HepG2 (cell line): ENCODE measurements at regions not wholly inside any gene's neighbourhood (a gene's known extent, or its start where the extent isn't known, plus 50 kb on each side); places are given as distances from the start of the nearest gene placed in this dataset.
A peak's percentile ranks its signal among the peaks of the same experiment; 100 is the strongest.

Experiments used
- ATF1 ChIP-seq: IDR thresholded peaks from 2 replicates; pipeline ENCODE4 v1.6.1; 2016; ENCODE audit warnings: mild to moderate bottlenecking, control low read depth
- CHCHD3 ChIP-seq: sonication (generic); formaldehyde crosslinking; IDR thresholded peaks from 2 replicates; pipeline ENCODE4 v1.8.0; 2022; ENCODE audit warnings: mild to moderate bottlenecking, missing genetic modification reagents, moderate library complexity
- FOSL2 ChIP-seq: sonication (generic); formaldehyde crosslinking; IDR thresholded peaks from 2 replicates; pipeline ENCODE4 v1.4.0; 2020; ENCODE audit warnings: missing genetic modification reagents
- KDM1A ChIP-seq: IDR thresholded peaks from 2 replicates; pipeline ENCODE4 v1.6.1; 2016; ENCODE audit warnings: missing compliant biosample characterization
- NFE2 ChIP-seq: sonication (generic); formaldehyde crosslinking; IDR thresholded peaks from 2 replicates; pipeline ENCODE4 v1.4.0; 2020; ENCODE audit warnings: missing genetic modification reagents
- SKI ChIP-seq: fragments of 450-650 bp; IDR thresholded peaks from one replicate; pipeline ENCODE4 v1.6.1; 2018; ENCODE audit warnings: mild to moderate bottlenecking; ENCODE audit not compliant: partially characterized antibody
- SMAD9 ChIP-seq: sonication (generic); formaldehyde crosslinking; IDR thresholded peaks from 2 replicates; pipeline ENCODE4 v1.5.1; 2020; ENCODE audit warnings: mild to moderate bottlenecking, missing genetic modification reagents
- SOX6 ChIP-seq, 2 experiments: fragments of 450-650 bp in 1 of 2; sonication (generic) in 1 of 2; formaldehyde crosslinking in 1 of 2; IDR thresholded peaks; 2 replicates each; pipeline versions ENCODE4 v1.4.0 to v1.6.1; 2017 to 2020; ENCODE audit warnings: antibody characterized with exemption in 1 of 2, mild to moderate bottlenecking in 1 of 2, missing genetic modification reagents in 1 of 2
- TBX2 ChIP-seq: sonication (generic); formaldehyde crosslinking; IDR thresholded peaks from 2 replicates; pipeline ENCODE4 v1.5.0; 2020; ENCODE audit warnings: missing genetic modification reagents, mild to moderate bottlenecking, borderline replicate concordance
- ZNF101 ChIP-seq: sonication (generic); formaldehyde crosslinking; IDR thresholded peaks from 2 replicates; pipeline ENCODE4 v1.4.0; 2020; ENCODE audit warnings: mild to moderate bottlenecking, low read depth, missing genetic modification reagents, borderline replicate concordance
- ZNF205 ChIP-seq: IDR thresholded peaks from 2 replicates; pipeline ENCODE4 v1.6.1; 2018; ENCODE audit warnings: missing biosample characterization, missing genetic modification reagents
- ZNF367 ChIP-seq: sonication (generic); formaldehyde crosslinking; IDR thresholded peaks from 2 replicates; pipeline ENCODE4 v1.4.0; 2020; ENCODE audit warnings: missing genetic modification reagents, borderline replicate concordance
- ZNF644 ChIP-seq: IDR thresholded peaks from 2 replicates; pipeline ENCODE4 v1.6.1; 2016; ENCODE audit warnings: low read depth
- ZNF790 ChIP-seq: sonication (generic); formaldehyde crosslinking; IDR thresholded peaks from 2 replicates; pipeline ENCODE4 v1.8.0; 2022; ENCODE audit warnings: missing genetic modification reagents, mild to moderate bottlenecking, borderline replicate concordance
- ZNF878 ChIP-seq: sonication (generic); formaldehyde crosslinking; IDR thresholded peaks from 2 replicates; pipeline ENCODE4 v1.8.1; 2023; ENCODE audit warnings: mild to moderate bottlenecking, missing genetic modification reagents, moderate library complexity
- TF ChIP-seq, protein P1 (sequence below): sonication (generic); formaldehyde crosslinking; IDR thresholded peaks from 2 replicates; pipeline ENCODE4 v1.4.0; 2020; ENCODE audit warnings: missing genetic modification reagents
- TF ChIP-seq, protein P2 (sequence below): sonication (generic); formaldehyde crosslinking; IDR thresholded peaks from 2 replicates; pipeline ENCODE4 v1.5.1; 2020; ENCODE audit warnings: missing genetic modification reagents, mild to moderate bottlenecking, borderline replicate concordance
- TF ChIP-seq, protein P3 (sequence below): sonication (generic); formaldehyde crosslinking; IDR thresholded peaks from 2 replicates; pipeline ENCODE4 v1.4.0; 2020; ENCODE audit warnings: missing genetic modification reagents
- TF ChIP-seq, protein P4 (sequence below): sonication (generic); formaldehyde crosslinking; IDR thresholded peaks from 2 replicates; pipeline ENCODE4 v1.4.0; 2020; ENCODE audit warnings: missing genetic modification reagents, borderline replicate concordance

DNA sequence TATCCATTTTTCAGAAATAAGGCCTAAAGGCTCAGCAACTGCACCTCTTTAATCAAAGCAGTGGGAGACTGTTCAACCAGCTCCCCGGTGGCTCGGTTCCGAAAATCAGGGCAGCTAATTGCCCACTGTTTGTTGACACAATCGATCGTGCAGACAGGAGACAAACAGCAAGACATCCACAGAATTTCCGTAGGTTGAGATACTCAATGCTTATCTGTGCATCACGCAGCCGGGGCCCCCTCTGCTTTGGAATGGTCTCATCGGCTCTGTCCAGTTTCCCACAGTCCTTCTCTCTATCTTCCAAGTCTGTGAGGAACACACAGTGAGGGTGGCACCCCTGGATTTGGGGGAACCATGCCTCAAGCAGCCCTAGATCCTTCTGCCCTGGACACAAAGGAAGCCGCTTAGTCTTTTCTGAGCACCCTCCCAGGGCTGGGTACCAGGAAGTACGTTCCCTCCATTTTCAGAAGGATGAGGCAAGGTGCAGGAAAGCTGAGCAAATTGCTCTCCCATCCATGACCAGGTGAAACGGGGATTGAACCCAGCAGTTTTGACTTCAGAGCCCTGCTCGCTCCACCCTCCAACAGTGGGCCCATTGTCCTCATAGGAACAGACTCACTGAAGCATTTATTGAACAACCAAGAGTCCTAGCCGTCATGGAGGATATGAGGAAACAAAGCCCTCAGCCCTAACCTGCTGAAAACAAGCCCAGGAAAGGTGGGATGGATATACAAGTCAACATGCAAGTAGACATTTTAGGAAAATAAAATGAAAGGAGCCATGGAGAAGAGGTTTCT is 70.7 kb downstream of the C16orf95 start (continued):
- TF ChIP-seq, protein P1, sequence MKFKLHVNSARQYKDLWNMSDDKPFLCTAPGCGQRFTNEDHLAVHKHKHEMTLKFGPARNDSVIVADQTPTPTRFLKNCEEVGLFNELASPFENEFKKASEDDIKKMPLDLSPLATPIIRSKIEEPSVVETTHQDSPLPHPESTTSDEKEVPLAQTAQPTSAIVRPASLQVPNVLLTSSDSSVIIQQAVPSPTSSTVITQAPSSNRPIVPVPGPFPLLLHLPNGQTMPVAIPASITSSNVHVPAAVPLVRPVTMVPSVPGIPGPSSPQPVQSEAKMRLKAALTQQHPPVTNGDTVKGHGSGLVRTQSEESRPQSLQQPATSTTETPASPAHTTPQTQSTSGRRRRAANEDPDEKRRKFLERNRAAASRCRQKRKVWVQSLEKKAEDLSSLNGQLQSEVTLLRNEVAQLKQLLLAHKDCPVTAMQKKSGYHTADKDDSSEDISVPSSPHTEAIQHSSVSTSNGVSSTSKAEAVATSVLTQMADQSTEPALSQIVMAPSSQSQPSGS (CRISPR knock-in tag): peak; percentile 62; the same call in 1 of the 2 replicates
- TF ChIP-seq ZNF878 (CRISPR knock-in tag) (no peak), SMAD9 (no peak), NFE2 (no peak), ZNF367 (CRISPR knock-in tag) (no peak), TBX2 (CRISPR knock-in tag) (peak; percentile 85), ZNF205 (no peak), ZNF790 (no peak), FOSL2 (peak; percentile 40; the same call in 1 of the 2 replicates), ATF1 (no peak), ZNF101 (no peak), KDM1A (peak; percentile 77; the same call in 1 of the 2 replicates), SKI (peak; percentile 37), CHCHD3 (CRISPR knock-in tag) (no peak), ZNF644 (CRISPR knock-in tag) (peak; percentile 32), SOX6 (IDR thresholded peaks at IDR 0.05) (no peak), SOX6 (CRISPR knock-in tag; IDR thresholded peaks at IDR 0.05) (peak; percentile 93)
- TF ChIP-seq, protein P2, sequence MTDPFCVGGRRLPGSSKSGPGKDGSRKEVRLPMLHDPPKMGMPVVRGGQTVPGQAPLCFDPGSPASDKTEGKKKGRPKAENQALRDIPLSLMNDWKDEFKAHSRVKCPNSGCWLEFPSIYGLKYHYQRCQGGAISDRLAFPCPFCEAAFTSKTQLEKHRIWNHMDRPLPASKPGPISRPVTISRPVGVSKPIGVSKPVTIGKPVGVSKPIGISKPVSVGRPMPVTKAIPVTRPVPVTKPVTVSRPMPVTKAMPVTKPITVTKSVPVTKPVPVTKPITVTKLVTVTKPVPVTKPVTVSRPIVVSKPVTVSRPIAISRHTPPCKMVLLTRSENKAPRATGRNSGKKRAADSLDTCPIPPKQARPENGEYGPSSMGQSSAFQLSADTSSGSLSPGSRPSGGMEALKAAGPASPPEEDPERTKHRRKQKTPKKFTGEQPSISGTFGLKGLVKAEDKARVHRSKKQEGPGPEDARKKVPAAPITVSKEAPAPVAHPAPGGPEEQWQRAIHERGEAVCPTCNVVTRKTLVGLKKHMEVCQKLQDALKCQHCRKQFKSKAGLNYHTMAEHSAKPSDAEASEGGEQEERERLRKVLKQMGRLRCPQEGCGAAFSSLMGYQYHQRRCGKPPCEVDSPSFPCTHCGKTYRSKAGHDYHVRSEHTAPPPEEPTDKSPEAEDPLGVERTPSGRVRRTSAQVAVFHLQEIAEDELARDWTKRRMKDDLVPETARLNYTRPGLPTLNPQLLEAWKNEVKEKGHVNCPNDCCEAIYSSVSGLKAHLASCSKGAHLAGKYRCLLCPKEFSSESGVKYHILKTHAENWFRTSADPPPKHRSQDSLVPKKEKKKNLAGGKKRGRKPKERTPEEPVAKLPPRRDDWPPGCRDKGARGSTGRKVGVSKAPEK (CRISPR knock-in tag): no peak; the same call in 1 of the 2 replicates
- TF ChIP-seq, protein P3, sequence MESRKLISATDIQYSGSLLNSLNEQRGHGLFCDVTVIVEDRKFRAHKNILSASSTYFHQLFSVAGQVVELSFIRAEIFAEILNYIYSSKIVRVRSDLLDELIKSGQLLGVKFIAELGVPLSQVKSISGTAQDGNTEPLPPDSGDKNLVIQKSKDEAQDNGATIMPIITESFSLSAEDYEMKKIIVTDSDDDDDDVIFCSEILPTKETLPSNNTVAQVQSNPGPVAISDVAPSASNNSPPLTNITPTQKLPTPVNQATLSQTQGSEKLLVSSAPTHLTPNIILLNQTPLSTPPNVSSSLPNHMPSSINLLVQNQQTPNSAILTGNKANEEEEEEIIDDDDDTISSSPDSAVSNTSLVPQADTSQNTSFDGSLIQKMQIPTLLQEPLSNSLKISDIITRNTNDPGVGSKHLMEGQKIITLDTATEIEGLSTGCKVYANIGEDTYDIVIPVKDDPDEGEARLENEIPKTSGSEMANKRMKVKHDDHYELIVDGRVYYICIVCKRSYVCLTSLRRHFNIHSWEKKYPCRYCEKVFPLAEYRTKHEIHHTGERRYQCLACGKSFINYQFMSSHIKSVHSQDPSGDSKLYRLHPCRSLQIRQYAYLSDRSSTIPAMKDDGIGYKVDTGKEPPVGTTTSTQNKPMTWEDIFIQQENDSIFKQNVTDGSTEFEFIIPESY: 0 out of 2 replicates have a peak, but pooled peaks have one; percentile 12
- TF ChIP-seq, protein P4, sequence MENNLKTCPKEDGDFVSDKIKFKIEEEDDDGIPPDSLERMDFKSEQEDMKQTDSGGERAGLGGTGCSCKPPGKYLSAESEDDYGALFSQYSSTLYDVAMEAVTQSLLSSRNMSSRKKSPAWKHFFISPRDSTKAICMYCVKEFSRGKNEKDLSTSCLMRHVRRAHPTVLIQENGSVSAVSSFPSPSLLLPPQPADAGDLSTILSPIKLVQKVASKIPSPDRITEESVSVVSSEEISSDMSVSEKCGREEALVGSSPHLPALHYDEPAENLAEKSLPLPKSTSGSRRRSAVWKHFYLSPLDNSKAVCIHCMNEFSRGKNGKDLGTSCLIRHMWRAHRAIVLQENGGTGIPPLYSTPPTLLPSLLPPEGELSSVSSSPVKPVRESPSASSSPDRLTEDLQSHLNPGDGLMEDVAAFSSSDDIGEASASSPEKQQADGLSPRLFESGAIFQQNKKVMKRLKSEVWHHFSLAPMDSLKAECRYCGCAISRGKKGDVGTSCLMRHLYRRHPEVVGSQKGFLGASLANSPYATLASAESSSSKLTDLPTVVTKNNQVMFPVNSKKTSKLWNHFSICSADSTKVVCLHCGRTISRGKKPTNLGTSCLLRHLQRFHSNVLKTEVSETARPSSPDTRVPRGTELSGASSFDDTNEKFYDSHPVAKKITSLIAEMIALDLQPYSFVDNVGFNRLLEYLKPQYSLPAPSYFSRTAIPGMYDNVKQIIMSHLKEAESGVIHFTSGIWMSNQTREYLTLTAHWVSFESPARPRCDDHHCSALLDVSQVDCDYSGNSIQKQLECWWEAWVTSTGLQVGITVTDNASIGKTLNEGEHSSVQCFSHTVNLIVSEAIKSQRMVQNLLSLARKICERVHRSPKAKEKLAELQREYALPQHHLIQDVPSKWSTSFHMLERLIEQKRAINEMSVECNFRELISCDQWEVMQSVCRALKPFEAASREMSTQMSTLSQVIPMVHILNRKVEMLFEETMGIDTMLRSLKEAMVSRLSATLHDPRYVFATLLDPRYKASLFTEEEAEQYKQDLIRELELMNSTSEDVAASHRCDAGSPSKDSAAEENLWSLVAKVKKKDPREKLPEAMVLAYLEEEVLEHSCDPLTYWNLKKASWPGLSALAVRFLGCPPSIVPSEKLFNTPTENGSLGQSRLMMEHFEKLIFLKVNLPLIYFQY: peak; percentile 99
